ENCODE measurements at regions not wholly inside any gene's neighbourhood (a gene's known extent, or its start where the extent isn't known, plus 50 kb on each side); places are given as distances from the start of the nearest gene placed in this dataset.

- H3K27ac ChIP-seq, result peak overlapping the region; percentile 36
- TF ChIP-seq CTCF (conservative IDR thresholded peaks at IDR 0.05), result no peak
These were observed 820.1 kb downstream of the TFAP2A start for GRCh38 chr6:9594746-9595145.

- no peak overlapping the region for H3K27ac ChIP-seq
- TF ChIP-seq CTCF (conservative IDR thresholded peaks at IDR 0.05), result no peak
These were observed 821.3 kb downstream of the TFAP2A start for GRCh38 chr6:9593554-9593953.

GRCh38 chr6:9583753-9584352 lies 831.0 kb downstream of the TFAP2A start:
- H3K27ac ChIP-seq, result no peak overlapping the region
- no peak for TF ChIP-seq CTCF (conservative IDR thresholded peaks at IDR 0.05)

- no peak for TF ChIP-seq CTCF (conservative IDR thresholded peaks at IDR 0.05)
- no peak overlapping the region for H3K27ac ChIP-seq
These were observed 833.7 kb downstream of the TFAP2A start for GRCh38 chr6:9581155-9581554.

- H3K27ac ChIP-seq, result no peak overlapping the region
- TF ChIP-seq CTCF (conservative IDR thresholded peaks at IDR 0.05), result no peak
These were observed 838.4 kb downstream of the TFAP2A start for GRCh38 chr6:9576521-9576920.

GRCh38 chr6:9566096-9566495 lies 848.8 kb downstream of the TFAP2A start:
- H3K27ac ChIP-seq, result no peak overlapping the region
- TF ChIP-seq CTCF (conservative IDR thresholded peaks at IDR 0.05), result no peak

GRCh38 chr6:9564021-9564420 lies 850.9 kb downstream of the TFAP2A start:
- no peak for TF ChIP-seq CTCF (conservative IDR thresholded peaks at IDR 0.05)
- no peak overlapping the region for H3K27ac ChIP-seq

All from VCaP (cell line).